HG02678 (cell line): ENCODE measurements at regions not wholly inside any gene's neighbourhood (a gene's known extent, or its start where the extent isn't known, plus 50 kb on each side); places are given as distances from the start of the nearest gene placed in this dataset.

Experiments
- ATAC-seq: cut with Tn5 transposase; IDR thresholded peaks from one replicate; pipeline ENCODE4 v1.9.1; 2021; ENCODE audit warnings: mild to moderate bottlenecking, moderate library complexity; ENCODE audit not compliant: unreplicated experiment

DNA sequence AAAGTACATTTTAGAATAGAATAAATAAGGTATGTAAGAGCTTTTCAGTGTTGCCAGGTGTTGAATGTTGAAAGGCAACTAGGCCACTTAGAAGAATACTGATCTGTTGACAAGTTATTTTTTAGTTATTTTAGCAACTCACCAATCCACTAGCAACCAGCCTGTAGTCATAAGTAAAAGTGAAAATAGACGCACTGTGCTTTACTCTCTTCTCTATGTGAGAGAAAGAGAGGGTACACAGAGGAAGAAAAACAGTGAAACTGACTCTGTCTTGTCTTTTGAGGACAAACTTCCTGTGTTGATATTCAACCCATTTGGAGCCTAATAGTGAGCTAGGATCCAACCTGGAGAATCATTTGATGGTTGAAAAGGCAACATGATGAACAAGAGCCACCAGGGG, 327.1 kb upstream of the GOLIM4 start:
- no peak for ATAC-seq

DNA sequence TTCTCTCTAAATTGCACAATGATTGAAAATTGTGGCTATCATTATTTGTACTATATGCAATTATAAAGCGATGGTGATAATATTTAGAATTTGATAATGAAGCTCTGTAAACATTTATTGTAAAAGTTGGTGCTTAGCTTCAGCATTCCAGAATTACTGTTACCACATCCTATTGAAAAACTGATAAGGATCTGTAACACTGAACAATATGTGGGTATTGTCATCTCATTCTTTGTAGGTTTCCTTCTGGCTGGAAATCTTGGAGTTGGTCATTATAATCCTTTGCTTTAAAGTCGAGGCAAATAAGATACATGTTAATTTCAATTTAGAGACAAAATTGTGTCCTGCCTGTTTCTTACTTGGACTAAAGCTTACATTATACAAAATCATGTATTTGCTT, 323.4 kb upstream of the GOLIM4 start:
- no peak for ATAC-seq

DNA sequence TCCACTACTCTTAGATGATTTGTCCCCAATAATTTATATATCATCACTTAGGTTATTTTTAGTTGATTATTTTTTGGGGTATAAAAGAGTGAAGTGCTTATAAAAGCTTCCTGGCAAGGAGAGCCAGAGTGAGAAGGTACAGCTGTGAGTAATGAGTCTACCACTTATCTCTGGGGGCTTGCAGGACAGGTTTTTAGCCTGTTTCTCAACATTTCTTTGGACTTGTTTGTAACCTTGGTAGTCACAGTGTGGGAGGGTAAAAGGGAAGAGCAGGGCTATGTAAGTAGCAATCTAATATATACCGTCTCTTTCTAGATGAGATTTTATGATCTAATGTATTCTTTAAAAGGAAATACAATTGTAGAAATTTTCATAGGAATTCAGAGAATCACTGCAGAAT, 321.3 kb upstream of the GOLIM4 start:
- ATAC-seq: no peak

DNA sequence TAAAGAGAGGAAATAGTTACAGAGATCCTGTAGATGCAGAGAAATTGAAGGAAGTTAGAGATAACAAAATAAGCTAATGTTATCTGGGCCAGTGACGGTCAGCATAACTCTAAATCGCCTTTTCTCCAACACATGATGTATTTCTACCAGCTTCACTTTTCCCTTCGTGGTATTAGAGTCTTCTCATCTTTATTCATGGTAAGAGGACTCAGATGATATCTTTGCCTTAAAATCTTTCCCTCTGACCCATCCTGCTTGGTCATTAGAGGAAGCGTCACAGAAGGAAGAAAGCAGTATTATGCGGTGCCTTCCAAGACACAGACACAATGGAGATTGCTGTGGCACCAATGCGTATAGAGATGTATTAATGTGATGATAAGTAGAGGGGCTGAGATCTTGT, 320.7 kb upstream of the GOLIM4 start:
- ATAC-seq: no peak

DNA sequence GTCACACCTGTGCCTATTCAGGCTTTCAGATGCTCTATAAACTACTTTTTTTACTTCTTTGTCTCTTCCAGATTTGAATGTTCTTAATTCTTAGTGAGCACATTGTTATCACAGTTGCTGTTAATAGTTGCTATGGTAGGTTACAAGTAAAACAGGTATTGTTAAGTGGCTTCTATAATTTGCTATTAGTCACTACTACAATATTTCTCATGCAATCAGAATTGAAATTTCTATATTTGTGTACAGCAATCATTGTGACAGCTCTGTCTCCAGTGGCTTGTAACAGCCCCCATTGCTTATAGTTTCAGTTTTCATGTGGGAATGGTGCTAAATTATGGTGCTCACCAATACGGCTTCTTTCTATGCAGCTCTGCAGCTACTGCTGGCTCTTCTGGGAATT, 318.4 kb upstream of the GOLIM4 start:
- ATAC-seq: no peak

DNA sequence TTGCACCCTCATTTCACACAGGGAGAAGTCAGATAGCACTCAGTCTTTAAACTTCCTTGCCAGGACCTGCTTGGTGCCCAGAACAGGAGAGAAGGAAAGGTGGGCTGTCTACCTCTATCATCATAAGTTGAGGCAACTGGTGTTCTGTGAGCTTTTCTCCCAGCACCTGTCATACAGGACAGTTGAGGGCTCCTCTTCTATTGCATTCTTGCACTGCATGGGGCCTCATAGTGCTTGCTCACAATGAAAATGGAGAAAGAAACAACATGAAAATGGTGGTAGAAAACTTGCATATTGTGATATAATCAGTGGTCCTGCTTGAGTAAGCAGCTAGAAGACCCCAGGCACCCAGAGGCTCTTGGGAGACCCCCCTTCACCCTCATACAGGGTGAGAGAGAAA, 311.7 kb upstream of the GOLIM4 start:
- ATAC-seq: no peak

DNA sequence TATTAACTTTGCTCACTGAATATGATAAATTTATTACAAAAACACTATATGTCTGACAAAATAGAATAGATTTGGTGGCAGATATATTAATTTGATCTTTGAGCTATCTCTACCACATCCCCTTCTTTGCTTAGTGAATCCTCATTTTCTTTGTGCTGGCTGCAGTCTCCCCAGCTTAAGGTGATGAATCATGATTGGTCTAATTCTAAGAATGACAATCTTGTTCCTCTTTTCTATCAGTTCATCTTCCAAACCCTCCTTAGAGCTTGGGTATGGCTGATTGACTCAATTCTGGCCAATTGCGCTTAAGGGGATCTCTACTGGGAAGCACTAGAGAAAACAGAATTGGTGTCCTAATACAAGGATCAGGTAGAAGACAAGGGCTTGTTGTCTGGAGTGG, 309.6 kb upstream of the GOLIM4 start:
- ATAC-seq: no peak

DNA sequence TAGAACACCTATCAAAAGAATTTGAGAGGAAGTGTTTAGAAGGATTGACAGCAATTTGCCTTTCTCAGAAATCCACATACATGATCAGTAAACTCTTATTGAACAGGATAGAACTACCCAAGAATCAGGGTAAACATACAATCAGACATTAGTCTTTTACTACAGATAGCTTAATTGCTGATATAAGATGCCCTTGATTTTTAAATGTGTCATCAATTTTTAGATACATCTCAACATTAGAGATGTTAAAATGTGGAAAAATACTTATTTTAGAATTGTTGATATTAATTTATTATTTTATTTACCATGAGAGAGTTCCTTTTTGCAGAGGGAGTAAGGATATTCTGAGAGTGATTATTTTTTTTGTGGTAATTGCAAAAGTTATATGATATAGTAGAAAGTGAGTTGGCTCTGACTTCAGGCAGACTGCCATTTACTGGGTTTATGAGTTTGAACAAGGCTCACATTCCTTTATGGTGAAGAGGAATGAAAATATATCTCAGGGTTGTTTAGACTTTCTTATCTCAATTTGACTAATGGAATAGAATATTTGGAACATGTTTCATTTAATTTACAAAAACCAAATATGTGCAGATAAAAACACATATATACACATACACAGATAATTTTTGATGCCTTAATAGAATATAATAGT, 302.8 kb upstream of the GOLIM4 start:
- no peak for ATAC-seq

DNA sequence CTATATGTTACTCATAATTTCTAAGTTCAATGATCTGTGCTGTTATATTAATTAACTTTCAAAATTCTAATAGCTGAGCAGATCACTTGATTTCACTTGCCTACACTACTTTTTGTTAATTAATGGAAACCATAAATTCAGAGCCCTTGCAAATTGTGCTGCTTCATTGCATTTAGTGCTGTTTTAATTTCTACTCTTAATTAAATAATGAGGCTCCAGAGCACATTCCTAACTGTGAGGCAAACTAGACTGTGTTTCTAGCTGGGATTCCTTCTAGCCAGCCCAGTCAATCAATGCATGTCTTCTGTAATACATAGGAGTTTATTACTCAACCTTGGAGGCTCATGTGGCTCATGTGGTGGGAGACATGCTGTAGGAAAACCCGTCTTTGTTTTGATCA, 301.1 kb upstream of the GOLIM4 start:
- no peak for ATAC-seq

DNA sequence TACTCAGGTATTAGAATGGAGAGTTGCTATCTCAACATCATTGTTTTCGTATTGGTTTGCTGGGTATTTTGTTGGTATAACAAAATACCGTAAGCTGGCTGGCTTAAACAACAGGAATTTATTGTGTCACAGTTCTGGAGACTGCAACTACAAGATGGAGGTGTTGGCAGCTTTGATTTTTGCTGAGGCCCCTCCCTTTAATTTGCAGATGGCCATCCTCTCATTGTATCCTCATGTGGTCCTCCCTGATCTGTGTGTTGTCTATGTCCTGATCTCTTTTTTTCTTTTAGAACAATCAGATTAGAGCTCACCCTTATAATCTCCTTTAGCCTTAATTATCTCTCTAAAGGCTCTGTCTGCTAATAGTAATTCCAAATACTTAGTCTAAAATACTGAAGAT, 299.8 kb upstream of the GOLIM4 start:
- ATAC-seq: no peak

DNA sequence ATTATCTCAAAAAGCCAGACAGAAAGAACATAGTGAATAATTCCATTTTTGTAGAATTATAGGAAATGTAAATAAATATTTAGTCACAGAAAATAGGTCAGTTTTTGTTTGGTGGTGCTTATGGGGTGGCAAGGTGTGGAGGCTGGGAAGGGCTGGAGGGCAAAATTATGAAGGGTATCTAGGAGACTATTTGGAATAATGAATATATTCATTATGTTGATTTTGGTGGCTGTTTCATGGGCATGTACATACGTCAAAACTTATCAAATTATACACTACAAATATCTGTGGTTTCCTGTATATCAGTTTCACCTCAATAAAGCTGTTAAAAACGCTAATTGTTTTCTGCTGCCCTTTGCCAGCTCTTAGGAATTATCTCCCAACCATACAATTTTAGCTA, 298.7 kb upstream of the GOLIM4 start:
- no peak for ATAC-seq

DNA sequence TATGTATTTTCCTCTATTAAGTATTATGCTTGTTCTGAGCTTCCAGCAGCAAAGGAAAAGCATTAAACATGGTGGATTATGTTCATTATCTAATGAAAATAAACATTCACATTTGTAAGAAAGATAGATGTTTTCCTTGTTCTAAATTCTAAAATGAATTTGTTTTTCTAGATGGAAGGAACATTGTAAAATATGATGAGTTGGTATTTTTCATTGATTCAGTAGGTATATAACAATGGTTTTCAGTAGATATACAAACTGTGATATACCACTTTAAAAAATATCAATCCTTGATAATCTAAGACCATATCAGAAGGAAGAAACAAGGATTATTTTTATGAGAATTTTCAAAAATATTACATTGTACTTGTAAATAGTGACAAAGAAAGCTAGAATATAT, 290.6 kb upstream of the GOLIM4 start:
- no peak for ATAC-seq

DNA sequence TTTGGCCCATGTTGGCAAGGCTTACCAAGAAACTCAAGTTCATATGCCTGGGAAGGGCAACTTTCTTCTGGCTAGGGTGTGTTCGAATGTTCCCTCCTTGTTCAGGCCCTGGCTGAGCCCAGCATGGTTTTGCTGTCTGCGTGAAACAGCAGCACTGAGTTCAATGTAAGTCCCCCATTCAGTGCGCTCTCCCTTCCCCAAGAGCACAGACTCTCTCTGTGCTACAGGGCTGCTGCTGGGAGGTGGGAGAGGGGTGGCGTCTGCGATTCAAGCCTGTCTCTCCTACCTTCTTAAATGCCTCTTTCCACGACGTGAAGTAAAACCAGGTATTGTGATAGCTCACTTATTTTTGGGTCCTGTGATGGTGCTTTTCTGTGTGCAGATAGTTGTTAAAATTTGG, 289.3 kb upstream of the GOLIM4 start:
- no peak for ATAC-seq

DNA sequence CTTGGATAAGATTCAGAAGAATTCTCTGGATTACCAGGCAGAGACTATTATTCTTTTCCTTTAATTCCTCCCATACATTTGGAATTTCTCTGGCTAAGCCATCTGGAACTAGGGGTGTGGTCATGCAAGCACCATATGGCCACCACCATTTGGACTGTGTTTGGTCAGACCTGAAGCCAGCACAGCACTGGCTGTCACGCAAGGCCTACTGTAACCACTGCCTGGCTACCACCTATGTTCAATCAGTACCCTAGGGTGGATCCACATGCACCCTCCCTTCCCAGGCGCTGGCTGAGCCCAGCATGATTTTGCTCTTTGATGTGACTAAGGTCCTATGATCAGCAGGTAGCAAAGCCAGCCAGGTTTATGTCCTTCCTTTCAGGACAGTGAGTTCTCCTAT, 287.8 kb upstream of the GOLIM4 start:
- ATAC-seq: no peak

DNA sequence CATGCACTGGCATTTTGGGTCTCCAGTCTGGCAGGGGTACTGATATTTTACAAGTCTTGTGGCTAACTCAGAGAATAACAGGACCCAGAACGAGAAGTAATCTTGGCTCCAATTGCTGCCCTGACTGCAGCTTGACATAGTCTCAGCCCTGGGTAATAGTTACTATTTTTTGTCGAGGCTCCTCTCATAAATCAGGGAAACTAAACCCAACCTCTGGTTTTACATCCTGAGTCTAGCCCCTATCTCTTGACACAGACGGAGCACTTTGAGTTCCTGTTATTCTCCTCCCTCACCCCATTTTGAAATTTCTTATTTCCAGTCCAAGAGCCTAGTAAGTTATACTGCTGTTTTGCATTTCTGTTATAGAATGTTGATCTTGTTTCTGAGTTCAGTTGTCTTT, 276.1 kb upstream of the GOLIM4 start:
- ATAC-seq: no peak

DNA sequence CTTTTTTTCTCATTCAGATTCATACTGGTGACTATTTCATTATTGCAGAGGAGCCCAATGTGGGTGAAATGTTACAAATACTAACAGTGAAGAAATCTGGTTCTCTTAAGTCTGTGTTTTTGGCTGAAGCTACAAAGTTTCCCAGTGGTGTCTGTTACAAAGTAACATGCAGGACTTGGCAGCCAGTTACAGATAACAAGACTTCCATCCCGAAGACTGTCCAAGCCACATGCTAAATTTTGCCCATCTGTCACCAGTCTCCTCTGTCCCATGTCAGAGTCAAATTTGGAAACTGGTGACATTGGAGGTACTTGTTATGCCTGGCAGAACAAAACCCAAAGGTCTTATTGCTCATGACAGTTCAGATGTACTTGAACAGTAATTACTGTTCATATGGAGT, 269.2 kb upstream of the GOLIM4 start:
- no peak for ATAC-seq

DNA sequence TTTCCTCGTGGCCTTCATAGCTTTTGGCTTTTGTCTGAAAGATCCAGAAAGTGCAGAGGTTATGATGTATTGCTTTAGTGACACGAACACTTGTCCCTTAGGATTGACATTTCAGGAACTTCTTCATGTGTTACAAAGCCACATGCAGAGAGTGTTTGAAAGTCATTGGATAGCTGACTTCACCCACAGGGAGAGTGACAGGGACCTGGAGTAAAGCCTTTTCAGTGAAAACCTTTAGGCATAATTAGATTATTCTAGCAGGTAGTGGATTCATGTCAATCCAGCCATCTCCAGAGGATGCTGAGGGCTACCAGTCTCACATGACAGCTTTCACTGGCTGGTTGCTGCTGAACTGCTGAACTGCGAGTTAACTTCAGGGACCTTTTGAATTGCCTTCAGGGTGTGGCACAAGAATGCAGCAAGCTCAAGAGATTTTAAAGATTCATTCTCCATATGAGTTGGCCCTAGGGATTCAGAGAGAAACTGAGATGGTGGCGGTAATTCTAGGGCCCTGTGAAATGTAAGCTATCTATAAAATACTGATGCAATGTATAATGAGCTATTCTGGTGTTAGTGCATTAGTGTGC, 267.0 kb upstream of the GOLIM4 start:
- ATAC-seq: no peak

DNA sequence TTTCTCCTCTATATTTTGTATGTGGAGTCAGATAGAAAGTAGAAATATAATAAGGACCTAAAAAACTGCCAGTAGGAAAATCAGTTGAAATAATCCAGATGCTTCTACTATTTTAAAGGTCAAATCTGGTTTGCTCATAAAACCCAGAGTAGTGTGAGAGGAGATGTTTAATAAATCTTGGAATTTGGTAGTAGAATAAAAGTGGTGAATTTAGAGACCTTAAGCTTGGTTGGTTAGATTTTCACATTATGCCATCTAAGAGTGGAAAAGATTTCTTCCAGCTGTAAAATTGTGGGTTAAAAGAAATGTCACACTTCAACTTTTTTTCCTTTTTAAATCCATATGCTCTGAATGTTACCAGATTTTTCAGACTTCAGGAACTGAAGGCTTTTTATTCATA, 266.4 kb upstream of the GOLIM4 start:
- ATAC-seq: no peak

DNA sequence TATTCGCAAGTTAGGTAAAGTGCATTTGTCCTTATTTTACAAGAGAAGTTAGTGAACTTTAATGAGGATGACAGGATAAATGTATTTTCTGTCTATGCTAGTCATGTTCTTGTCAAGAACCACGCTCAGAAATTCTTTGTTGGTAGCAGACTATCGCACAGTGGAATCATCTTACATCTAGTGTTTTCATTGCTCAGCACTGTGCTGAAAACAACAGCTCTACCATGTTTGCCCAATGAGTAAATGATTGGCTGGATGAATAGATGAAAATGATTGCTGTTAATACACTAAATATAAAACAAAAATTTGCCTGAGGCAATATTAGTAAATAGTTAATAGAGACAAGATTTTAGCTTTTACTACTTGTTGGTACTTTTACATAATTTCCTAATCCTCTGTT, 265.3 kb upstream of the GOLIM4 start:
- ATAC-seq: no peak

DNA sequence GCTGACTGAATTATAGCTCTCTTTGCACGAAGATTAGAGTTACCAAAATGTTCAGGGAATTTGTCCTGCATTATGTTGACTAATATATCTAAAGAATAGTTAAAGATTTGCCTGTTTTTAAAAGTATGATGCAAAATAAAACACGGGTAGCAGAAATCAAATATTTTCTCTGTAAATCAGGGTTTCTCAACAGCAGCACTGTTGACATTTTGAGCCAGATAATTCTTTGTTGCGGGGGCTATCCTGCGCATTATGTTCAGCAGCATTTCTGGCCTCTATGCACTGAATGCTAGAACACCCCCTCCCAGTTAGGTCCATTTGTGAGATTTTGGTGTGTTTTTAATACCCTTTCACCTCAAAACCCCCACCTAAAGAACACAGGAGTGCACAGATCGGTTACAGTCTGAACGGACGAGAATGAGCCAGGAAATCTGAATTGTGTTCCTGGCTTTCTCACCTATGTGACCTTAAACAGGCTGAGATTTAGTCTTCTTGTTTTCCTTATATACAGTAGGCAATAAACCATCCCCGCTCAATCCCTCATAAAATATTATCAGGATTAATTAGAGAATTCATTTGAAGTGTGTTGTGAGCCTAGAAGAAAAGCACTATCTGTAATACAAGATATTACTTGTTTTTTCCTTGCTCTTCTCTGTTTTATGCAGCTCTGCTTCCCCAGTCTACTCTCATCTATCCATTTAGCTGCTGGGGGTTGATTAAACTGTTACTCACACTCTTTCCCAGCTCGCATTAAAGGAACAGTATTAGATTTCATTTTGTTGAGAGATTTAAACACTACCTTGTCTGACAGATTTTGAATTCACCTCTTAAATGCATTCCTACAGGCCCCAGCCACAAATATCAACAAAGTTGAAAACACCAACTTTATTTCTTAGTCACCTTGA, 247.5 kb upstream of the GOLIM4 start:
- ATAC-seq: no peak

DNA sequence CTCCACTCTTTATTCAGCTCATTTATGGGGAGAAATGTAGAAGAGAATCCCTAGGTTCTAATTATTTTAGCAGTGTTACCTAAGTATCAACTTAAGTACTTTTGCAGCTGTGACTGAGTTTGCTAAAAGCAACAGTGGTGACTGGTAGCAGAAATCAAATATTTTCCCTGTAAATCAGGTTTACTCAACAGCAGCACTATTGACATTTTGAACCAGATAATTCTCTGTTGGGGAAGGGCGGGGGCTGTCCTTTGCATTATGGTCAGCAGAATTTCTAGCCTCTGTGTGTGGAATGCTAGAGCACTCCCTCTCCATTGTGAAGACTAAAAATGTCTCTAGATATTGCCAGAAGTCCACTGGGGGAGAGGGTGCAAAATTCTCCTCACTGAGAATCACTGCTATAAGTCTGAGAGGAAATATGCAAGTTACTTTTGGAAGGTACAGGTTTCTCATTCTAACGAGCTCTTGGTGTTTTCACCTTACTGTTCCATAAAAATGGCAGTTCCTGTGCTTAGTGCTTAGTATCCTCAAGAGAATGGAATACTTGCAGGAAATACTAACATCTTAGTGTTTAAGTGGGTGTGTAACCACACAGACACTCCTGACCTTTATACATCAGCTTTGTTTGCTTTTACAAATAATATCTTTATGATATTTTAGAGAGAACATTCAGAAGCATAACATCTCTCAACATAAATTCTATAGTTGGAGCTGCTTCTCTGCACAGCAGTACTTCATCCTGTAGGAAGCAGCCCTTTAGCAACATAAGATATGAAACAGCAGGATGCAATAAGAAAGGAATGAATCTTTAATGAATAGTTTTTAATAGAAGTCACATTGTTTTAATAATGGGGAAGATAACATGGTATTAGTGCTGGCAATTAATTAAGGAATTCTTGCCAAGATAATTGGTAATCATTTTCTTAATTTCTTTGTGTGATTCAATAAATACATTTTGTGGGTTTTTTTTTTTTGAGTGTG, 246.5 kb upstream of the GOLIM4 start:
- ATAC-seq: no peak
